ENCODE measurements at regions not wholly inside any gene's neighbourhood (a gene's known extent, or its start where the extent isn't known, plus 50 kb on each side); places are given as distances from the start of the nearest gene placed in this dataset.

GRCh38 chr5:30843541-30843940 lies 349.9 kb upstream of the CDH6 start:
- Histone ChIP-seq H3K9me3 (ENCODE audit: insufficient read depth, low read length) (no peaks in the 10 kb centered on the region), H3K27me3 (ENCODE audit: low read depth, low read length) (no peaks in the 10 kb centered on the region), H3K36me3 (replicated peaks; ENCODE audit: low read depth, low read length) (no peaks in the 10 kb centered on the region), H3K27ac (ENCODE audit: low read length) (no peak overlapping the region), H4K20me1 (ENCODE audit: insufficient read depth, low read length) (no peaks in the 10 kb centered on the region), H3K4me2 (ENCODE audit: low read length) (no peak overlapping the region), H3K4me1 (ENCODE audit: low read length) (peaks cover 4% of the 10 kb centered on the region; the same call in 1 of the 2 replicates), H3K4me3 (ENCODE audit: low read length) (no peak overlapping the region), H3K79me2 (ENCODE audit: low read length) (no peaks in the 10 kb centered on the region), H3K9ac (ENCODE audit: low read length) (no peak overlapping the region), H2AFZ (ENCODE audit: low read depth, low read length) (no peak overlapping the region)
- TF ChIP-seq EZH2phosphoT487 (IDR thresholded peaks at IDR 0.05; ENCODE audit: low read depth) (no peak), CTCF (IDR thresholded peaks at IDR 0.05; ENCODE audit: low read depth, low read length) (no peak)

- Histone ChIP-seq H2AFZ (ENCODE audit: low read depth, low read length) (no peak overlapping the region), H3K4me3 (ENCODE audit: low read length) (no peak overlapping the region), H3K27ac (ENCODE audit: low read length) (no peak overlapping the region), H3K36me3 (replicated peaks; ENCODE audit: low read depth, low read length) (no peaks in the 10 kb centered on the region), H3K4me1 (ENCODE audit: low read length) (peaks cover 4% of the 10 kb centered on the region; the same call in 1 of the 2 replicates), H3K27me3 (ENCODE audit: low read depth, low read length) (no peaks in the 10 kb centered on the region), H3K4me2 (ENCODE audit: low read length) (no peak overlapping the region), H3K9me3 (ENCODE audit: insufficient read depth, low read length) (no peaks in the 10 kb centered on the region), H4K20me1 (ENCODE audit: insufficient read depth, low read length) (no peaks in the 10 kb centered on the region), H3K9ac (ENCODE audit: low read length) (no peak overlapping the region), H3K79me2 (ENCODE audit: low read length) (no peaks in the 10 kb centered on the region)
- TF ChIP-seq CTCF (IDR thresholded peaks at IDR 0.05; ENCODE audit: low read depth, low read length) (no peak), EZH2phosphoT487 (IDR thresholded peaks at IDR 0.05; ENCODE audit: low read depth) (no peak)
These were observed 353.5 kb upstream of the CDH6 start for GRCh38 chr5:30839956-30840355.

GRCh38 chr5:30838936-30839496 lies 354.5 kb upstream of the CDH6 start:
- Histone ChIP-seq H4K20me1 (ENCODE audit: insufficient read depth, low read length) (no peaks in the 10 kb centered on the region), H3K9ac (ENCODE audit: low read length) (no peak overlapping the region), H3K27ac (ENCODE audit: low read length) (no peak overlapping the region), H3K79me2 (ENCODE audit: low read length) (no peaks in the 10 kb centered on the region), H3K36me3 (replicated peaks; ENCODE audit: low read depth, low read length) (no peaks in the 10 kb centered on the region), H3K4me1 (ENCODE audit: low read length) (peaks cover 4% of the 10 kb centered on the region; the same call in 1 of the 2 replicates), H2AFZ (ENCODE audit: low read depth, low read length) (no peak overlapping the region), H3K4me2 (ENCODE audit: low read length) (no peak overlapping the region; the same call in 1 of the 2 replicates), H3K27me3 (ENCODE audit: low read depth, low read length) (no peaks in the 10 kb centered on the region), H3K9me3 (ENCODE audit: insufficient read depth, low read length) (no peaks in the 10 kb centered on the region), H3K4me3 (ENCODE audit: low read length) (no peak overlapping the region)
- TF ChIP-seq EZH2phosphoT487 (IDR thresholded peaks at IDR 0.05; ENCODE audit: low read depth) (no peak), CTCF (IDR thresholded peaks at IDR 0.05; ENCODE audit: low read depth, low read length) (no peak)

GRCh38 chr5:30832519-30832918 lies 361.0 kb upstream of the CDH6 start:
- H3K4me2 ChIP-seq (ENCODE audit: low read length), result no peak overlapping the region
- no peak overlapping the region for H2AFZ ChIP-seq (ENCODE audit: low read depth, low read length)
- no peaks in the 10 kb centered on the region for H3K4me1 ChIP-seq (ENCODE audit: low read length)
- H4K20me1 ChIP-seq (ENCODE audit: insufficient read depth, low read length), result no peaks in the 10 kb centered on the region
- H3K9me3 ChIP-seq (ENCODE audit: insufficient read depth, low read length), result no peaks in the 10 kb centered on the region
- TF ChIP-seq CTCF (IDR thresholded peaks at IDR 0.05; ENCODE audit: low read depth, low read length) (no peak), EZH2phosphoT487 (IDR thresholded peaks at IDR 0.05; ENCODE audit: low read depth) (no peak)
- no peaks in the 10 kb centered on the region for H3K27me3 ChIP-seq (ENCODE audit: low read depth, low read length)
- H3K9ac ChIP-seq (ENCODE audit: low read length), result no peak overlapping the region
- no peak overlapping the region for H3K27ac ChIP-seq (ENCODE audit: low read length)
- no peaks in the 10 kb centered on the region for H3K79me2 ChIP-seq (ENCODE audit: low read length)
- no peaks in the 10 kb centered on the region for H3K36me3 ChIP-seq (replicated peaks; ENCODE audit: low read depth, low read length)
- H3K4me3 ChIP-seq (ENCODE audit: low read length), result no peak overlapping the region

Measured in OCI-LY3 (cell line).